Small intestine (tissue), 7 donors: ENCODE measurements at regions not wholly inside any gene's neighbourhood (a gene's known extent, or its start where the extent isn't known, plus 50 kb on each side); places are given as distances from the start of the nearest gene placed in this dataset.

Experiments
- DNase-seq, 2 donors: peaks; one replicate each; pipeline versions ENCODE4 v3.0.0 to v3.0.0-alpha.2; 2013
- FAIRE-seq: peaks from 2 replicates; lab custom pipeline; 2012; peaks lifted over from hg19 to GRCh38; lab: Jason Lieb, UNC
- H3K27ac ChIP-seq, 3 donors: one replicate each; pipeline ENCODE4 v1.5.1; 2013; ENCODE audit warnings: low read length in 2 of 3, mild to moderate bottlenecking in 2 of 3, control low read depth in 1 of 3, inconsistent platforms in 1 of 3, low read depth in 1 of 3, moderate library complexity in 1 of 3
- H3K27me3 ChIP-seq, 3 donors: one replicate each; pipeline ENCODE4 v1.6.1; 2013; ENCODE audit warnings: low read length in 3 of 3, inconsistent platforms in 1 of 3; ENCODE audit not compliant: control insufficient read depth in 3 of 3, insufficient read depth in 3 of 3
- H3K36me3 ChIP-seq, 3 donors: one replicate each; pipeline ENCODE4 v1.6.1; 2013; ENCODE audit warnings: low read length in 3 of 3, inconsistent platforms in 1 of 3, low read depth in 1 of 3, mild to moderate bottlenecking in 1 of 3, moderate library complexity in 1 of 3; ENCODE audit not compliant: control insufficient read depth in 3 of 3, insufficient read depth in 2 of 3
- H3K4me1 ChIP-seq, 3 donors: one replicate each; pipeline ENCODE4 v1.6.1; 2013; ENCODE audit warnings: low read length in 2 of 3, inconsistent platforms in 1 of 3, low read depth in 1 of 3, mild to moderate bottlenecking in 1 of 3, moderate library complexity in 1 of 3; ENCODE audit not compliant: control insufficient read depth in 3 of 3, insufficient read depth in 2 of 3
- H3K4me3 ChIP-seq, 3 donors: one replicate each; pipeline ENCODE4 v1.5.1; 2013; ENCODE audit warnings: low read length in 3 of 3, control low read depth in 1 of 3, inconsistent platforms in 1 of 3, low read depth in 1 of 3, mild to moderate bottlenecking in 1 of 3, moderate library complexity in 1 of 3
- H3K9me3 ChIP-seq, 2 donors: one replicate each; pipeline ENCODE4 v1.6.1; 2013; ENCODE audit warnings: low read depth in 1 of 2, low read length in 1 of 2; ENCODE audit not compliant: control insufficient read depth in 2 of 2, insufficient read depth in 1 of 2
- WGBS, 3 donors: extraction: QIAGEN DNeasy Blood & Tissue Kit; methylation state at CpG; one replicate each; pipeline ENCODE4 v1.1.7; 2013; 5-methylcytosine and 5-hydroxymethylcytosine counted together
- donor health status: healthy with polysubstance abuse.
- donor health status: control.
- donor health status: control.
- donor health status: Bipolar disorder and iron deficiency.
- donor health status: healthy.

- FAIRE-seq (no peak), DNase-seq (no peak)
- H3K9me3 ChIP-seq, result peaks cover 0 to 3% of the 10 kb centered on the region in 2 donors
- H3K27ac ChIP-seq, result no peak overlapping the region
- 75 to 85% (median 77%) methylated on average over 4 of the region's 4 CpGs for WGBS, 3 donors
- H3K36me3 ChIP-seq, result no peaks in the 10 kb centered on the region
- H3K4me1 ChIP-seq, result no peaks in the 10 kb centered on the region
- no peaks in the 10 kb centered on the region for H3K27me3 ChIP-seq
- no peak overlapping the region for H3K4me3 ChIP-seq
Measured at GRCh38 chr20:24762791-24763350, 186.2 kb upstream of the CST7 start.

GRCh38 chr20:24763386-24764026, 185.6 kb upstream of the CST7 start:
- H3K36me3 ChIP-seq, result no peaks in the 10 kb centered on the region
- 57 to 85% (median 61%) methylated on average over 26 of the region's 26 CpGs for WGBS, 3 donors
- H3K9me3 ChIP-seq, result peaks cover 0 to 3% of the 10 kb centered on the region in 2 donors
- DNase-seq (no peak), FAIRE-seq (no peak)
- H3K4me1 ChIP-seq, result no peaks in the 10 kb centered on the region
- no peak overlapping the region for H3K27ac ChIP-seq
- no peak overlapping the region for H3K4me3 ChIP-seq
- no peaks in the 10 kb centered on the region for H3K27me3 ChIP-seq

GRCh38 chr20:24764027-24764793, 184.9 kb upstream of the CST7 start:
- Histone ChIP-seq H3K36me3 (no peaks in the 10 kb centered on the region), H3K4me1 (no peaks in the 10 kb centered on the region), H3K9me3 (peaks cover 0 to 3% of the 10 kb centered on the region in 2 donors), H3K27me3 (no peaks in the 10 kb centered on the region), H3K4me3 (no peak overlapping the region), H3K27ac (no peak overlapping the region)
- DNase-seq (no peak), FAIRE-seq (no peak)
- 83 to 93% (median 87%) methylated on average over 16 of the region's 16 CpGs for WGBS, 3 donors

- peaks cover 0 to 3% of the 10 kb centered on the region in 2 donors for H3K9me3 ChIP-seq
- no peaks in the 10 kb centered on the region for H3K36me3 ChIP-seq
- H3K4me1 ChIP-seq, result no peaks in the 10 kb centered on the region
- no peak overlapping the region for H3K27ac ChIP-seq
- H3K27me3 ChIP-seq, result no peaks in the 10 kb centered on the region
- WGBS, 3 donors, result 62 to 74% (median 69%) methylated on average over 9 of the region's 9 CpGs
- DNase-seq (no peak), FAIRE-seq (no peak)
- H3K4me3 ChIP-seq, result no peak overlapping the region
Measured at GRCh38 chr20:24764794-24765202, 184.3 kb upstream of the CST7 start.

GRCh38 chr20:24765316-24766142, 183.5 kb upstream of the CST7 start:
- Histone ChIP-seq H3K36me3 (no peaks in the 10 kb centered on the region), H3K27me3 (no peaks in the 10 kb centered on the region), H3K27ac (no peak overlapping the region), H3K4me3 (no peak overlapping the region), H3K4me1 (no peaks in the 10 kb centered on the region), H3K9me3 (peaks cover 0 to 1% of the 10 kb centered on the region in 2 donors)
- DNase-seq (no peak), FAIRE-seq (no peak)
- 75 to 78% (median 77%) methylated on average over 12 of the region's 12 CpGs for WGBS, 3 donors

- no peak overlapping the region for H3K27ac ChIP-seq
- WGBS, 3 donors, result 47 to 66% (median 55%) methylated on average over 2 of the region's 2 CpGs
- H3K9me3 ChIP-seq, result no peaks in the 10 kb centered on the region
- no peaks in the 10 kb centered on the region for H3K36me3 ChIP-seq
- no peaks in the 10 kb centered on the region for H3K4me1 ChIP-seq
- H3K4me3 ChIP-seq, result no peak overlapping the region
- DNase-seq (no peak), FAIRE-seq (no peak)
- H3K27me3 ChIP-seq, result no peaks in the 10 kb centered on the region
Measured at GRCh38 chr20:24766143-24766527, 182.9 kb upstream of the CST7 start.

GRCh38 chr20:24766826-24767622, 182.0 kb upstream of the CST7 start:
- no peak overlapping the region for H3K27ac ChIP-seq

More at GRCh38 chr20:24766826-24767622, 182.0 kb upstream of the CST7 start:
- Histone ChIP-seq H3K27me3 (no peaks in the 10 kb centered on the region), H3K9me3 (no peaks in the 10 kb centered on the region), H3K4me1 (no peaks in the 10 kb centered on the region), H3K4me3 (no peak overlapping the region), H3K36me3 (no peaks in the 10 kb centered on the region)
- WGBS, 3 donors, result 78 to 86% (median 81%) methylated on average over 7 of the region's 7 CpGs
- DNase-seq (no peak), FAIRE-seq (no peak)
